HG02943 (cell line): ENCODE measurements at regions not wholly inside any gene's neighbourhood (a gene's known extent, or its start where the extent isn't known, plus 50 kb on each side); places are given as distances from the start of the nearest gene placed in this dataset.
"Not testable (repeated sequence)": the region's sequence is repeated elsewhere in the genome, so short reads cannot be mapped to it uniquely, and the experiment has no call there.

Source experiments
- ATAC-seq: cut with Tn5 transposase; IDR thresholded peaks from one replicate; pipeline ENCODE4 v1.9.1; 2021; ENCODE audit warnings: mild to moderate bottlenecking, low read depth, moderate library complexity; ENCODE audit not compliant: unreplicated experiment

DNA sequence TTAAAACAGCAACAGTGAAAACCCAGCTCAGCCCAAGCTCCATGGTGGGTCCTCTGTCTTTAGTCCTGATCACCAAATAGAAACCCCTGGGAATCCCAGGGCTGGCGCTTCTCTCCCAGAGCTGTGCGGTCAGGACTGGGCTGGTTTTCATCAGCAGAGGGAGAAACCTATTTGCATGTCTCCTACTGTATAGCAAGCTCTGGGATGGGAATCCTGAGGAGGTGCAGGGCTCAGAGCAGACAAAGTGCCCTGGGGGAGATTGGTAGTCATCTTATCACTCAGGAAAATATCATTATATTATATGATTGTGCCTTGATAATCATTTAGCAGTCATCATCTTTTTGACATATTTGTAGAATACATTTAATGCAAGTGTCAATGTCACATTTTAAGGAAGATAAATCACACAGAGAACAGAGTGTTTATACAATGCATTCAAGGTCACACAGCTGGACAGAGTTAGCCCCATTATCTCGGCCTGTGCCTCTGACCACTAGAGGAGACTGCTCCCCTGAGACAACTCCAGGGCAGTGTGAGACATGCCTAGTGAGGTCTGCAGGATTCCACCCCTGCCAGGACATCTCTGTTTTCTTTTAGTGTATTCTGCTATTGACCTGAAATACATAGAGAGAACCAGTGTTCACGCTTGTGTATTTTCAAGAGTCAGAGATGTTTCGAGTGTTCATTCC, 818.6 kb downstream of the TMEM121 start:
- ATAC-seq: not testable (repeated sequence)

- ATAC-seq: no peak
These were observed 819.7 kb downstream of the TMEM121 start for GRCh38 chr14:106346084-106346483.

- no peak for ATAC-seq
These were observed 820.3 kb downstream of the TMEM121 start for GRCh38 chr14:106346534-106347290.

- ATAC-seq: no peak
These were observed 821.0 kb downstream of the TMEM121 start for GRCh38 chr14:106347291-106347778.

- ATAC-seq: no peak
These were observed 821.7 kb downstream of the TMEM121 start for GRCh38 chr14:106347890-106348755.

- not testable (repeated sequence) for ATAC-seq
These were observed 822.6 kb downstream of the TMEM121 start for GRCh38 chr14:106348873-106349540.

GRCh38 chr14:106349678-106350457, 823.5 kb downstream of the TMEM121 start:
- not testable (repeated sequence) for ATAC-seq

DNA sequence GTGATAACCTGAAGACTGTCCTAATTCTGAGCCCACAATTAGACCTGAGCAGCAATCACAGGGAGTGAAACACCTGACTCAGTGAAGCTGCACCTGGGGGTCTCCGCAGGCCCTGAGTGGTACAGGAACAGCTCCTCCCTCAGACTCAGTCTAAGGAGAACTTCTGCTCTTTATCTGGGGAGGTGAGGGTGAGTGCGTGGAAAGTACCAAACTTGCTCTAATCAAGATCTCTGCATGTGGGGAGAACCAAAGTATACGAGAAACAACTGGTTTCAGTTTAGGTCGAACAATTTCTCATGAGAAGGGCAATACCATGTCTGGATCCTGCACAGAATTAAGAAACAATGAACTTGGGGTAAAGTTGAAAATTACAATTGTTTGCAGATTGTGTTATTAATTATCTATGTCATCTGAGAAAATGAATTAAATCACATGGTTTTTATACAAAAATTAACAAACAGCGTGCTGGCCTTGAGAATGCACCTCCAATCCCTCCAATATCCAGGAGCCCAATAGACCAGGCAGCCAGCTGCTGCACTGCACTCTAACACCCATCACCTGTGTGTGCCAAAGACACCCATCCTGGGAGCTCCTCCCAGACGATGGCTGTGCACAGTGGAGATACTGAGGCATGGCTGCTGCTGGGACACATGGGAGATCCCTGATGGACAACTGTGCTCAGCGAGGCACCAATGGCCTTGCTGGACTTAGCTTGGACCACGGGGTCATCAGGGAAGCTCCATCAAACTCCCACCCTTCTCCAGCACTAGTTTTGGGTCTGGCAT, 828.8 kb downstream of the TMEM121 start:
- ATAC-seq: not testable (repeated sequence)

GRCh38 chr14:106355881-106356642, 829.7 kb downstream of the TMEM121 start:
- ATAC-seq: not testable (repeated sequence)

- ATAC-seq: not testable (repeated sequence)
These were observed 830.2 kb downstream of the TMEM121 start for GRCh38 chr14:106356643-106356930.

GRCh38 chr14:106359157-106359887, 832.9 kb downstream of the TMEM121 start:
- ATAC-seq: not testable (repeated sequence)

GRCh38 chr14:106365371-106365770, 839.0 kb downstream of the TMEM121 start:
- ATAC-seq: not testable (repeated sequence)

- ATAC-seq: not testable (repeated sequence)
These were observed 839.5 kb downstream of the TMEM121 start for GRCh38 chr14:106365894-106366293.

- not testable (repeated sequence) for ATAC-seq
These were observed 840.6 kb downstream of the TMEM121 start for GRCh38 chr14:106366971-106367370.

GRCh38 chr14:106369456-106369855, 843.1 kb downstream of the TMEM121 start:
- not testable (repeated sequence) for ATAC-seq

GRCh38 chr14:106372870-106373652, 846.7 kb downstream of the TMEM121 start:
- ATAC-seq: no peak
